OCI-LY1 (cell line): ENCODE measurements at regions not wholly inside any gene's neighbourhood (a gene's known extent, or its start where the extent isn't known, plus 50 kb on each side); places are given as distances from the start of the nearest gene placed in this dataset.

Experiments used
- EZH2 ChIP-seq: fragments of 200-600 bp; sonication (generic), shearing (Covaris generic); IDR thresholded peaks from 2 replicates; pipeline ENCODE4 v1.8.0; 2017; ENCODE audit warnings: borderline replicate concordance, mixed run types, mild to moderate bottlenecking, antibody characterized with exemption, low read length, moderate library complexity, mixed read lengths
- TF ChIP-seq, protein P1 (sequence below): fragments of 200-600 bp; sonication (generic), shearing (Covaris generic); IDR thresholded peaks from 2 replicates; pipeline ENCODE4 v1.5.1; 2017; ENCODE audit warnings: mild to moderate bottlenecking, antibody characterized with exemption, low read length, moderate library complexity, mixed read lengths

DNA sequence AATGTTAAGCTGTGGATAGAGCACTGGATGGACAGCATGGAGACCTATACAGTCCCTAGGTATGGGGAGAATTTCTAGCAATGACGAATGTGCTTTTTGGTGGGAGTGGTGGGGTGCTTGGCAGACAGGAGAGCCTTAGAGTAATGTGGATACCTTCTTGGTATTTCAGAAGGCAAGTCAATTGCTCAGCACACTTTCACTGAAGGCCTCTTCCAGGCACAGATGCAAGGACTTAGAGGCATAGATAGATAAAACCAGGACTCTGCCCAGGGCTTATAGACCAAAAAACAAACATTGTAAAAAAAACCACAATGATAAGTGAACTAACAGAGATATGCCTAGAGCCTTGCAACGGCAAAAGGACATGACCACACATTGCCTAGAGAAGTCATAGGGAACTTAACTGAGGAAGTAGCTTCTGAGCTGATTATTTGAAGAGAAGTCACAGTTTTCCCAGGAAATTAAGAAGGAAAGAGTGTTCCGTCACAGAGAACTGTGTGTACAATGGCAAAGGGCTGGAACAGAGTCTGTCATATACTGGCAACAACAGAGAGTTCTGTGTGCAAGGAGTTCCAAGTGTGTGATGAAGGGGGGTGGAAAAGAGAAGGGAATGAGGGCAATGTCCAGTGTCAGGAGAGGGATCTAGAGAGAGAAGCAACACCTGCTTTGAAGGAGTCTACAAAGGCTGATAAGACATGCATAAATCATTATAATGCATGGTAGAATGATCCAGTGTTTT is 65.9 kb upstream of the PICALM start:
- TF ChIP-seq, protein P1, sequence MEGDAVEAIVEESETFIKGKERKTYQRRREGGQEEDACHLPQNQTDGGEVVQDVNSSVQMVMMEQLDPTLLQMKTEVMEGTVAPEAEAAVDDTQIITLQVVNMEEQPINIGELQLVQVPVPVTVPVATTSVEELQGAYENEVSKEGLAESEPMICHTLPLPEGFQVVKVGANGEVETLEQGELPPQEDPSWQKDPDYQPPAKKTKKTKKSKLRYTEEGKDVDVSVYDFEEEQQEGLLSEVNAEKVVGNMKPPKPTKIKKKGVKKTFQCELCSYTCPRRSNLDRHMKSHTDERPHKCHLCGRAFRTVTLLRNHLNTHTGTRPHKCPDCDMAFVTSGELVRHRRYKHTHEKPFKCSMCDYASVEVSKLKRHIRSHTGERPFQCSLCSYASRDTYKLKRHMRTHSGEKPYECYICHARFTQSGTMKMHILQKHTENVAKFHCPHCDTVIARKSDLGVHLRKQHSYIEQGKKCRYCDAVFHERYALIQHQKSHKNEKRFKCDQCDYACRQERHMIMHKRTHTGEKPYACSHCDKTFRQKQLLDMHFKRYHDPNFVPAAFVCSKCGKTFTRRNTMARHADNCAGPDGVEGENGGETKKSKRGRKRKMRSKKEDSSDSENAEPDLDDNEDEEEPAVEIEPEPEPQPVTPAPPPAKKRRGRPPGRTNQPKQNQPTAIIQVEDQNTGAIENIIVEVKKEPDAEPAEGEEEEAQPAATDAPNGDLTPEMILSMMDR = no peak
- no peak for TF ChIP-seq EZH2
